Esophagus squamous epithelium (tissue), 4 donors: ENCODE measurements at regions not wholly inside any gene's neighbourhood (a gene's known extent, or its start where the extent isn't known, plus 50 kb on each side); places are given as distances from the start of the nearest gene placed in this dataset.

Experiments used
- POLR2A ChIP-seq, 4 donors: fragments of 450-650 bp; IDR thresholded peaks; one replicate each; pipeline ENCODE4 v1.6.1; 2017; ENCODE audit warnings: antibody characterized with exemption in 4 of 4, mild to moderate bottlenecking in 4 of 4, moderate library complexity in 3 of 4
- TF ChIP-seq, protein P1 (sequence below), 6 experiments: fragments of 450-650 bp in 4 of 6; fragments of 200-600 bp in 2 of 6; sonication (generic) in 2 of 6; IDR thresholded peaks; one replicate each; pipeline ENCODE4 v1.5.1; 2016 to 2019; ENCODE audit warnings: antibody characterized with exemption in 6 of 6, mild to moderate bottlenecking in 4 of 6, moderate library complexity in 4 of 6

DNA sequence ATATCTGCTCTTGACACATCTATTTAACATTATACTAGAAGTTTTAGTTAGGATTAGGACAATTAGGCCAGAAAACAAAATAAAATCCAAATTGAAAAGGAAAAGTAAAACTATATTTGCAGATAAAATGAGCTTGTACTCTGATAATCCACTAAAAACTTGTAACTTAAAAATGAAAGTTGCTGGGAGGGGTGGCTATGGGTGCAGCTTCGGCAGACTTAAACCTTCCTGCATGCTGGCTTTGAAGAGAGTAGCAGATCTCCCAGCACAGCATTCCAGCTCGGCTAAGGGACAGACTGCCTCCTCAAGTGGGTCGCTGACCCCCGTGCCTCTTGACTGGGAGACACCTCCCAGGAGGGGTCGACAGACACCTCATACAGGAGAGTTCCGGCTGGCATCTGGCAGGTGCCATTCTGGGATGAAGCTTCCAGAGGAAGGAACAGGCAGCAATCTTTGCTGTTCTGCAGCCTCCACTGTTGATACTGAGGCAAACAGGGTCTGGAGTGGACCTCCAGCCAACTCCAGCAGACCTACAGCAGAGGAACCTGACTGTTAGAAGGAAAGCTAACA is 2379.9 kb downstream of the ARAP2 start:
- TF ChIP-seq, protein P1, sequence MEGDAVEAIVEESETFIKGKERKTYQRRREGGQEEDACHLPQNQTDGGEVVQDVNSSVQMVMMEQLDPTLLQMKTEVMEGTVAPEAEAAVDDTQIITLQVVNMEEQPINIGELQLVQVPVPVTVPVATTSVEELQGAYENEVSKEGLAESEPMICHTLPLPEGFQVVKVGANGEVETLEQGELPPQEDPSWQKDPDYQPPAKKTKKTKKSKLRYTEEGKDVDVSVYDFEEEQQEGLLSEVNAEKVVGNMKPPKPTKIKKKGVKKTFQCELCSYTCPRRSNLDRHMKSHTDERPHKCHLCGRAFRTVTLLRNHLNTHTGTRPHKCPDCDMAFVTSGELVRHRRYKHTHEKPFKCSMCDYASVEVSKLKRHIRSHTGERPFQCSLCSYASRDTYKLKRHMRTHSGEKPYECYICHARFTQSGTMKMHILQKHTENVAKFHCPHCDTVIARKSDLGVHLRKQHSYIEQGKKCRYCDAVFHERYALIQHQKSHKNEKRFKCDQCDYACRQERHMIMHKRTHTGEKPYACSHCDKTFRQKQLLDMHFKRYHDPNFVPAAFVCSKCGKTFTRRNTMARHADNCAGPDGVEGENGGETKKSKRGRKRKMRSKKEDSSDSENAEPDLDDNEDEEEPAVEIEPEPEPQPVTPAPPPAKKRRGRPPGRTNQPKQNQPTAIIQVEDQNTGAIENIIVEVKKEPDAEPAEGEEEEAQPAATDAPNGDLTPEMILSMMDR (IDR thresholded peaks at IDR 0.05): no peak
- TF ChIP-seq POLR2A (IDR thresholded peaks at IDR 0.05): no peak
